Stimulated activated CD4-positive, alpha-beta T cell treated with anti-CD3 and anti-CD28 coated beads, Interleukin-2, amount 100 ng/mL, for 4 hours (primary cell): ENCODE measurements at regions not wholly inside any gene's neighbourhood (a gene's known extent, or its start where the extent isn't known, plus 50 kb on each side); places are given as distances from the start of the nearest gene placed in this dataset.

ENCODE experiments used
- DNase-seq: peaks from one replicate; pipeline ENCODE4 v3.0.0-alpha.2; 2020; ENCODE audit warnings: low read depth

- peak; percentile 20 for DNase-seq
Observed at GRCh38 chr16:47779201-47780016, 318.3 kb downstream of the PHKB start.

- no peak for DNase-seq
Observed at GRCh38 chr16:47778106-47778801, 317.1 kb downstream of the PHKB start.

GRCh38 chr16:47777220-47777619 is 316.1 kb downstream of the PHKB start:
- DNase-seq = no peak

- no peak for DNase-seq
Observed at GRCh38 chr16:47774661-47775060, 313.5 kb downstream of the PHKB start.

GRCh38 chr16:47753659-47754058 is 292.5 kb downstream of the PHKB start:
- DNase-seq = no peak
